OCI-LY7 (cell line): ENCODE measurements at regions not wholly inside any gene's neighbourhood (a gene's known extent, or its start where the extent isn't known, plus 50 kb on each side); places are given as distances from the start of the nearest gene placed in this dataset.

Experiments used
- EZH2phosphoT487 ChIP-seq: fragments of 200-600 bp; sonication (generic); IDR thresholded peaks from 2 replicates; pipeline ENCODE4 v1.6.1; 2018; ENCODE audit warnings: low read depth, borderline replicate concordance, mild to moderate bottlenecking, mixed run types, antibody characterized with exemption, low read length, moderate library complexity, mixed read lengths
- TF ChIP-seq, protein P1 (sequence below): fragments of 200-600 bp; sonication (generic); conservative IDR thresholded peaks from 2 replicates; pipeline ENCODE4 v1.5.1; 2014; ENCODE audit warnings: mild to moderate bottlenecking, antibody characterized with exemption, low read length, moderate library complexity, mixed read lengths

DNA sequence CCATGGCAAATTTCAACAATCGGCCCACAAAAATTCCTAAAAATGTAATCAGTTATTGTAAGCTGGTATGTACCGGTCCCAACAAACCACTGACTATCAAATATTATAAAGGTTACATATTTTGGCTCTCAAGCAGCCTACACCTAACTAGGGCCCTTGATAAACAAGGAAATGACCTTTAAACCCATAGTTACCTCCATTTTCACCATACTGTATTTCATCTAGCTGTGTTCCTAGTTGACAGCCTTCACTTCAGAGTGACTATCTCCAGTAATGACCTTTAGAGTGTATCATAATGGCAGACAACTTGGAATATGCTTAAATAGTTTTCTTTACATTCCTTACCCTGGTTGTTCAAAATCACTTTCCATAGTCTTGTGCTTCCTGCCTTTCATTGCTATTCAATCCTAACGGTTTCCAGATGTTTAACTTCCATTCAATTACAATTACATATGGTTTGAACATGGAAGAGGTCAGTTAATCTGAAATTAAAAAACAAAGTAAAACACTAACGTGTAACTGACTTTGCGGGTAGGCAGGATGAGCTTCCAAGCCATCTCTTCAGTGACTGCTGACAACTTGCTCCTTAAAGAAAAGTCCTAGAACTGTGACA is 111.9 kb upstream of the TSC22D2 start:
- TF ChIP-seq, protein P1, sequence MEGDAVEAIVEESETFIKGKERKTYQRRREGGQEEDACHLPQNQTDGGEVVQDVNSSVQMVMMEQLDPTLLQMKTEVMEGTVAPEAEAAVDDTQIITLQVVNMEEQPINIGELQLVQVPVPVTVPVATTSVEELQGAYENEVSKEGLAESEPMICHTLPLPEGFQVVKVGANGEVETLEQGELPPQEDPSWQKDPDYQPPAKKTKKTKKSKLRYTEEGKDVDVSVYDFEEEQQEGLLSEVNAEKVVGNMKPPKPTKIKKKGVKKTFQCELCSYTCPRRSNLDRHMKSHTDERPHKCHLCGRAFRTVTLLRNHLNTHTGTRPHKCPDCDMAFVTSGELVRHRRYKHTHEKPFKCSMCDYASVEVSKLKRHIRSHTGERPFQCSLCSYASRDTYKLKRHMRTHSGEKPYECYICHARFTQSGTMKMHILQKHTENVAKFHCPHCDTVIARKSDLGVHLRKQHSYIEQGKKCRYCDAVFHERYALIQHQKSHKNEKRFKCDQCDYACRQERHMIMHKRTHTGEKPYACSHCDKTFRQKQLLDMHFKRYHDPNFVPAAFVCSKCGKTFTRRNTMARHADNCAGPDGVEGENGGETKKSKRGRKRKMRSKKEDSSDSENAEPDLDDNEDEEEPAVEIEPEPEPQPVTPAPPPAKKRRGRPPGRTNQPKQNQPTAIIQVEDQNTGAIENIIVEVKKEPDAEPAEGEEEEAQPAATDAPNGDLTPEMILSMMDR: no peak
- TF ChIP-seq EZH2phosphoT487: no peak
